ENCODE measurements at regions not wholly inside any gene's neighbourhood (a gene's known extent, or its start where the extent isn't known, plus 50 kb on each side); places are given as distances from the start of the nearest gene placed in this dataset.
"Not testable (repeated sequence)": the region's sequence is repeated elsewhere in the genome, so short reads cannot be mapped to it uniquely, and the experiment has no call there.

- no peak for DNase-seq (ENCODE audit: low read depth)
- TF ChIP-seq, protein P1, sequence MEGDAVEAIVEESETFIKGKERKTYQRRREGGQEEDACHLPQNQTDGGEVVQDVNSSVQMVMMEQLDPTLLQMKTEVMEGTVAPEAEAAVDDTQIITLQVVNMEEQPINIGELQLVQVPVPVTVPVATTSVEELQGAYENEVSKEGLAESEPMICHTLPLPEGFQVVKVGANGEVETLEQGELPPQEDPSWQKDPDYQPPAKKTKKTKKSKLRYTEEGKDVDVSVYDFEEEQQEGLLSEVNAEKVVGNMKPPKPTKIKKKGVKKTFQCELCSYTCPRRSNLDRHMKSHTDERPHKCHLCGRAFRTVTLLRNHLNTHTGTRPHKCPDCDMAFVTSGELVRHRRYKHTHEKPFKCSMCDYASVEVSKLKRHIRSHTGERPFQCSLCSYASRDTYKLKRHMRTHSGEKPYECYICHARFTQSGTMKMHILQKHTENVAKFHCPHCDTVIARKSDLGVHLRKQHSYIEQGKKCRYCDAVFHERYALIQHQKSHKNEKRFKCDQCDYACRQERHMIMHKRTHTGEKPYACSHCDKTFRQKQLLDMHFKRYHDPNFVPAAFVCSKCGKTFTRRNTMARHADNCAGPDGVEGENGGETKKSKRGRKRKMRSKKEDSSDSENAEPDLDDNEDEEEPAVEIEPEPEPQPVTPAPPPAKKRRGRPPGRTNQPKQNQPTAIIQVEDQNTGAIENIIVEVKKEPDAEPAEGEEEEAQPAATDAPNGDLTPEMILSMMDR (conservative IDR thresholded peaks at IDR 0.05; ENCODE audit: low read depth, low read length) = no peak
Observed at GRCh38 chr13:83100237-83100636, 782.0 kb downstream of the SLITRK1 start.

GRCh38 chr13:83088858-83089257, 793.4 kb downstream of the SLITRK1 start:
- no peak overlapping the region for H3K4me3 ChIP-seq (ENCODE audit: low read length)
- DNase-seq (ENCODE audit: low read depth) = no peak
- TF ChIP-seq, protein P1 (conservative IDR thresholded peaks at IDR 0.05; ENCODE audit: low read depth, low read length) = no peak

More at GRCh38 chr13:83100237-83100636, 782.0 kb downstream of the SLITRK1 start:
- H3K4me3 ChIP-seq (ENCODE audit: low read length) = no peak overlapping the region

DNA sequence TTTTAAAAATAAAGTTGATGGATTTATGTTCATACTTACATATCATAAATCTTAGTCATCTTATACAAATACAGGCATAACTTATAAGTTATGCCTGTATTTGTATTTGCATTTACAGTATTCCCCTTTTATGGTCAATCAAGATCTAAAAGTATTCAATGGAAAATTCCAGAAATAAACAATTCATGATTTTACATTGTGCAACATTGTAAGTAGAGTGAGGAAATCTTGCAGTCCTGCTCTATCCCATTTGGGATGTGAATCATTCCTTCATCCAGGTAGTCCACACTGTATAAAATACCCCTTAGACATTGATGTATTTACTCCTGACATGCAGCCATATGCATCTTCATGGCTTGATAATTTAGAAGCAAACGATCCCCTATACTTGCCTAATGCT, 795.3 kb downstream of the SLITRK1 start:
- TF ChIP-seq, protein P1 (conservative IDR thresholded peaks at IDR 0.05; ENCODE audit: low read depth, low read length) = no peak
- no peak overlapping the region for H3K4me3 ChIP-seq (ENCODE audit: low read length)
- no peak for DNase-seq (ENCODE audit: low read depth)

- no peak overlapping the region for H3K4me3 ChIP-seq (ENCODE audit: low read length)
- no peak for DNase-seq (ENCODE audit: low read depth)
- TF ChIP-seq, protein P1 (conservative IDR thresholded peaks at IDR 0.05; ENCODE audit: low read depth, low read length) = no peak
Observed at GRCh38 chr13:83086088-83086487, 796.2 kb downstream of the SLITRK1 start.

DNA sequence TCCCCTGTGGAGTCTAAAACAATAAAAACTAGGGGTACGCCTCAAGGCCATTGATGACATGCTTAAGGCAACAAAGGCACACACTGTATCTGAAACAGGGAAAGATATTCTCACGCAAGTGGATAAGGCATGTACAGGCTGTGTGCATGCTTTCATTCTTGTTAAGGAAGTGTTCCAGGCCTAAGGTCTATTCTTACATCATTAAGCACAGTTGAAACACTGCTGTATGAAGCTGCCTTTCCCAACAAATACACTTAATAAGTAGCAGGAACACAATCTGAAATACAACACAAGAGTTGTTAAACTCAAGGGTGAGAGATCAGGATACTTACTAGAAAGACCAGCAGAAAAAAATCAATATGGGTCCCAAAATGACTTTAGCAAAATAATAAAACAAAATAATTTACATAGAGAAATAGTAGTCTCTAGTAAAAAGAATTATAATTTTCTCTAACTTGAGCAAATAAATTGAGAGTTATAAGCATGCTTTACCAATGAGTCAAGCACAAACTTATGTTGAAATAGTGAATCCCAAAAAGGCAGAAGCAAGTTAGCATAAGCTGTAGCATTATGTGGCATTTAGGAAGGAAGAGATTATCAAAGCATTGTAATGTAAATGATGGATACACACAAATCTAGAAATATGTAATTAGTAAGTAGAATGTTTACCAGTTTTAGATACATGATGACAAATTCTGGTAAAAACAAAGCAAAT, 796.9 kb downstream of the SLITRK1 start:
- no peak for DNase-seq (ENCODE audit: low read depth)
- TF ChIP-seq, protein P1 (conservative IDR thresholded peaks at IDR 0.05; ENCODE audit: low read depth, low read length) = no peak
- no peak overlapping the region for H3K4me3 ChIP-seq (ENCODE audit: low read length)

DNA sequence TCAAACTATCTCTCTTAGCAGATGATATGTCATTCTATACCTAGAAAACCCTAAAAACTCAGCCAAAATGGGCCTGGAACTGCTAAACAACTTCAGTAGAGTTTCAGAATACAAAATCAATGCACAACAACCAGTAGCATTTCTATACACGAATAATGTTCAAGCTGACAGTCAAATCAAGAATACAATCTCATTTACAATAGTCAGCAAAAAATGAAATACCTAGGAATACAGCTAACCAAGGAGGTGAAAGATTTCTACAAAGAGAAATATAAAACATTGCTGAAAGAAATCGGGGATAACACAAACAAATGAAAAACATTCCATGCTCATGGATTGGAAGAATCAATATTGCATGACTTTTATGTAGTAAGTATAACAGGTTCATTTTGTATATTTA, 804.8 kb downstream of the SLITRK1 start:
- DNase-seq (ENCODE audit: low read depth) = no peak
- H3K4me3 ChIP-seq (ENCODE audit: low read length) = no peak overlapping the region
- TF ChIP-seq, protein P1 (conservative IDR thresholded peaks at IDR 0.05; ENCODE audit: low read depth, low read length) = no peak

- peak; percentile 36 for DNase-seq (ENCODE audit: low read depth)
- not testable (repeated sequence) for H3K4me3 ChIP-seq (ENCODE audit: low read length)
Observed at GRCh38 chr13:83073930-83074329, 808.3 kb downstream of the SLITRK1 start.
